H9 (cell line): ENCODE measurements at regions not wholly inside any gene's neighbourhood (a gene's known extent, or its start where the extent isn't known, plus 50 kb on each side); places are given as distances from the start of the nearest gene placed in this dataset.

Experiments used
- DNase-seq: peaks from one replicate; pipeline ENCODE4 v3.0.0-alpha.2; 2017
- H2AFZ ChIP-seq: one replicate; pipeline ENCODE4 v1.6.1; 2013; ENCODE audit warnings: mild to moderate bottlenecking, low read length, control low read depth, moderate library complexity
- H2AK5ac ChIP-seq: 2 replicates; pipeline ENCODE4 v1.6.1; 2013; ENCODE audit warnings: low read length, control low read depth, mixed read lengths; ENCODE audit not compliant: insufficient read length
- H2BK120ac ChIP-seq: one replicate; pipeline ENCODE4 v1.6.1; 2013; ENCODE audit warnings: low read depth, mild to moderate bottlenecking, low read length, control low read depth, inconsistent platforms; ENCODE audit not compliant: poor library complexity, severe bottlenecking
- H2BK12ac ChIP-seq: 2 replicates; pipeline ENCODE4 v1.6.1; 2013; ENCODE audit warnings: low read length, control low read depth, mixed read lengths, low read depth; ENCODE audit not compliant: insufficient read length
- H2BK15ac ChIP-seq: 2 replicates; pipeline ENCODE4 v1.6.1; 2013; ENCODE audit warnings: low read depth, low read length, control low read depth
- H2BK20ac ChIP-seq: one replicate; pipeline ENCODE4 v1.6.1; 2013; ENCODE audit warnings: low read depth, mild to moderate bottlenecking, low read length, control low read depth, inconsistent platforms; ENCODE audit not compliant: poor library complexity, severe bottlenecking
- H2BK5ac ChIP-seq: 2 replicates; pipeline ENCODE4 v1.6.1; 2013; ENCODE audit warnings: low read length, control low read depth, mixed read lengths; ENCODE audit not compliant: insufficient read length
- H3K14ac ChIP-seq: 2 replicates; pipeline ENCODE4 v1.6.1; 2013; ENCODE audit warnings: low read length, control low read depth; ENCODE audit not compliant: insufficient read depth
- H3K18ac ChIP-seq: 2 replicates; pipeline ENCODE4 v1.6.1; 2013; ENCODE audit warnings: low read depth, mild to moderate bottlenecking, mixed read lengths, low read length, control low read depth; ENCODE audit not compliant: insufficient read length
- H3K23ac ChIP-seq: 2 replicates; pipeline ENCODE4 v1.6.1; 2013; ENCODE audit warnings: low read length, control low read depth, mixed read lengths, low read depth; ENCODE audit not compliant: insufficient read length
- H3K23me2 ChIP-seq: 2 replicates; pipeline ENCODE4 v1.6.1; 2013; ENCODE audit warnings: low read depth, mild to moderate bottlenecking, mixed read lengths, low read length, control low read depth; ENCODE audit not compliant: insufficient read length, poor library complexity, severe bottlenecking
- H3K27ac ChIP-seq: 2 replicates; pipeline ENCODE4 v1.5.1; 2013; ENCODE audit warnings: low read length, control low read depth, mixed read lengths, low read depth; ENCODE audit not compliant: insufficient read length
- H3K27me3 ChIP-seq: 2 replicates; pipeline ENCODE4 v1.6.1; 2013; ENCODE audit warnings: low read length, control low read depth, inconsistent platforms; ENCODE audit not compliant: insufficient read depth
- H3K4ac ChIP-seq: 2 replicates; pipeline ENCODE4 v1.6.1; 2013; ENCODE audit warnings: low read depth, mild to moderate bottlenecking, control low read depth, inconsistent platforms, low read length, moderate library complexity
- H3K4me1 ChIP-seq: 2 replicates; pipeline ENCODE4 v1.6.1; 2013; ENCODE audit warnings: low read length, control low read depth, inconsistent platforms; ENCODE audit not compliant: insufficient read depth
- H3K4me2 ChIP-seq: 2 replicates; pipeline ENCODE4 v1.6.1; 2013; ENCODE audit warnings: low read length, control low read depth, mixed read lengths; ENCODE audit not compliant: insufficient read length, insufficient read depth
- H3K56ac ChIP-seq: 2 replicates; pipeline ENCODE4 v1.6.1; 2013; ENCODE audit warnings: low read depth, mild to moderate bottlenecking, mixed read lengths, low read length, control low read depth; ENCODE audit not compliant: insufficient read length
- H3K79me1 ChIP-seq: 2 replicates; pipeline ENCODE4 v1.6.1; 2013; ENCODE audit warnings: low read depth, mild to moderate bottlenecking, moderate library complexity, low read length, control low read depth, inconsistent platforms; ENCODE audit not compliant: insufficient read depth, poor library complexity, severe bottlenecking
- H3K79me2 ChIP-seq: 2 replicates; pipeline ENCODE4 v1.6.1; 2013; ENCODE audit warnings: low read length, control low read depth, inconsistent platforms; ENCODE audit not compliant: insufficient read depth
- H3K9ac ChIP-seq: 2 replicates; pipeline ENCODE4 v1.6.1; 2013; ENCODE audit warnings: low read length, control low read depth, mixed read lengths; ENCODE audit not compliant: insufficient read length; ENCODE audit errors: extremely low read depth
- H3K9me3 ChIP-seq: one replicate; pipeline ENCODE4 v1.6.1; 2013; ENCODE audit warnings: low read depth, low read length, inconsistent platforms; ENCODE audit not compliant: control insufficient read depth
- H3T11ph ChIP-seq: one replicate; pipeline ENCODE4 v1.6.1; 2013; ENCODE audit warnings: mild to moderate bottlenecking, low read length, control low read depth, inconsistent platforms
- H4K20me1 ChIP-seq: one replicate; pipeline ENCODE4 v1.6.1; 2013; ENCODE audit not compliant: control insufficient read depth, insufficient read length, insufficient read depth
- H4K5ac ChIP-seq: 2 replicates; pipeline ENCODE4 v1.6.1; 2013; ENCODE audit warnings: low read depth, mild to moderate bottlenecking, mixed read lengths, low read length, control low read depth; ENCODE audit not compliant: insufficient read length
- H4K8ac ChIP-seq: replicated peaks from 2 replicates; pipeline ENCODE4 v1.6.1; 2013; ENCODE audit warnings: low read length, control low read depth, mixed read lengths, low read depth; ENCODE audit not compliant: insufficient read length
- H4K91ac ChIP-seq: 2 replicates; pipeline ENCODE4 v1.6.1; 2013; ENCODE audit warnings: low read depth, mild to moderate bottlenecking, moderate library complexity, mixed read lengths, low read length, control low read depth; ENCODE audit not compliant: insufficient read length
- H3K27ac Mint-ChIP-seq, 3 experiments: 2 replicates in 2 of 3; 3 replicates in 1 of 3; pipeline ENCODE4 v1.8.0; 2020 to 2021; ENCODE audit warnings: mixed read lengths in 3 of 3, mild to moderate bottlenecking in 1 of 3, moderate library complexity in 1 of 3
- H3K27me3 Mint-ChIP-seq: 2 replicates; pipeline ENCODE4 v1.8.0; 2021; ENCODE audit warnings: low read depth, mild to moderate bottlenecking, moderate library complexity, mixed read lengths
- H3K36me3 Mint-ChIP-seq, 3 experiments: 2 replicates in 2 of 3; 3 replicates in 1 of 3; pipeline ENCODE4 v1.8.0; 2020 to 2021; ENCODE audit warnings: low read depth in 3 of 3, mixed read lengths in 3 of 3; ENCODE audit not compliant: insufficient read depth in 1 of 3
- H3K4me1 Mint-ChIP-seq, 2 experiments: 2 replicates each; pipeline ENCODE4 v1.8.0; 2020; ENCODE audit warnings: mixed read lengths in 2 of 2
- H3K4me3 Mint-ChIP-seq, 2 experiments: 2 replicates in 1 of 2; 3 replicates in 1 of 2; pipeline ENCODE4 v1.8.0; 2020 to 2021; ENCODE audit warnings: mild to moderate bottlenecking in 2 of 2, mixed read lengths in 2 of 2, moderate library complexity in 1 of 2
- H3K9me3 Mint-ChIP-seq, 2 experiments: 2 replicates in 1 of 2; 3 replicates in 1 of 2; pipeline ENCODE4 v1.8.0; 2020; ENCODE audit warnings: mild to moderate bottlenecking in 2 of 2, mixed read lengths in 2 of 2, moderate library complexity in 1 of 2
- WGBS: extraction: QIAGEN DNeasy Blood & Tissue Kit; methylation state at CpG from one replicate; pipeline ENCODE4 v1.1.7; 2013; ENCODE audit warnings: missing lambda C conversion rate, low lambda C conversion rate, mixed read lengths; ENCODE audit not compliant: insufficient read length; ENCODE audit errors: extremely low coverage; 5-methylcytosine and 5-hydroxymethylcytosine counted together
- TF ChIP-seq, protein P1 (sequence below): fragments of 200-600 bp; sonication (generic); conservative IDR thresholded peaks from 3 replicates; pipeline ENCODE4 v1.8.0; 2021; ENCODE audit warnings: antibody characterized with exemption, mild to moderate bottlenecking

DNA sequence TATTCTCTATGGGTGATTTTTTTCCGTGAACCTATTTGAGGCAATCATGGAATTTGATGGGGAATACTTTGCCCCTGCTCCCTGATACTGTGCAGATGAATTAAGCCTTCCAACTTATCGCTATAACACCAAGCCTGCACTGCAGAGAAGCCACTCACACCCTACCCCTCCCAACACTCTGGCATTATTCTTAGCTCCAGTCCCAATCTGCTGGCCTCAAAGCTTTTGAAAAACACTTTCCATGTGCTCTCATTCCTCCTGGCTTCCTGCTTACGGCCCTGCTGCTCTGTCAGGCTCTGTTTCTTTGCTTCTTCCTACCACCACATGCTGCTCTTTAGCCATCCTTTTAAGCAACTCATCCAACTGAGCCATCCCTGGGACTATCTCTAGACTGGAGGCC, 327.8 kb upstream of the SLCO3A1 start:
- no CpG with 5 or more reads among the region's 3 CpGs for WGBS
- Histone ChIP-seq H3K27ac (no peak overlapping the region), H2BK120ac (no peak overlapping the region), H3K27me3 (no peaks in the 10 kb centered on the region), H4K91ac (no peak overlapping the region), H2BK12ac (no peak overlapping the region), H3K79me1 (no peaks in the 10 kb centered on the region), H2BK20ac (no peak overlapping the region), H3K23ac (no peak overlapping the region), H4K20me1 (no peaks in the 10 kb centered on the region), H3K56ac (no peak overlapping the region), H4K8ac (no peak overlapping the region), H3K9me3 (no peaks in the 10 kb centered on the region), H3K9ac (no peak overlapping the region), H2BK15ac (no peak overlapping the region), H3K14ac (no peak overlapping the region), H3K4me1 (no peaks in the 10 kb centered on the region), H2AFZ (no peak overlapping the region), H2AK5ac (no peak overlapping the region), H3K4me2 (no peak overlapping the region), H3K18ac (no peak overlapping the region), H4K5ac (no peak overlapping the region), H3K23me2 (no peaks in the 10 kb centered on the region), H3T11ph (no peak overlapping the region), H3K4ac (no peak overlapping the region), H3K79me2 (no peaks in the 10 kb centered on the region), H2BK5ac (no peak overlapping the region)
- Mint-ChIP-seq H3K4me3 (no peak overlapping the region), H3K9me3 (peaks cover 18 to 30% of the 10 kb centered on the region in 2 experiments), H3K36me3 (peaks cover 4 to 18% (median 4%) of the 10 kb centered on the region in 3 experiments; a peak in 3 of 7 replicates), H3K27ac (no peak overlapping the region), H3K4me1 (0 out of 4 replicates have a peak, but pooled peaks cover 0 to 4% of the 10 kb centered on the region in 2 experiments), H3K27me3 (no peaks in the 10 kb centered on the region; the same call in 1 of the 2 replicates)
- no peak for DNase-seq
- TF ChIP-seq, protein P1, sequence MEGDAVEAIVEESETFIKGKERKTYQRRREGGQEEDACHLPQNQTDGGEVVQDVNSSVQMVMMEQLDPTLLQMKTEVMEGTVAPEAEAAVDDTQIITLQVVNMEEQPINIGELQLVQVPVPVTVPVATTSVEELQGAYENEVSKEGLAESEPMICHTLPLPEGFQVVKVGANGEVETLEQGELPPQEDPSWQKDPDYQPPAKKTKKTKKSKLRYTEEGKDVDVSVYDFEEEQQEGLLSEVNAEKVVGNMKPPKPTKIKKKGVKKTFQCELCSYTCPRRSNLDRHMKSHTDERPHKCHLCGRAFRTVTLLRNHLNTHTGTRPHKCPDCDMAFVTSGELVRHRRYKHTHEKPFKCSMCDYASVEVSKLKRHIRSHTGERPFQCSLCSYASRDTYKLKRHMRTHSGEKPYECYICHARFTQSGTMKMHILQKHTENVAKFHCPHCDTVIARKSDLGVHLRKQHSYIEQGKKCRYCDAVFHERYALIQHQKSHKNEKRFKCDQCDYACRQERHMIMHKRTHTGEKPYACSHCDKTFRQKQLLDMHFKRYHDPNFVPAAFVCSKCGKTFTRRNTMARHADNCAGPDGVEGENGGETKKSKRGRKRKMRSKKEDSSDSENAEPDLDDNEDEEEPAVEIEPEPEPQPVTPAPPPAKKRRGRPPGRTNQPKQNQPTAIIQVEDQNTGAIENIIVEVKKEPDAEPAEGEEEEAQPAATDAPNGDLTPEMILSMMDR, result no peak
